Colonic mucosa (tissue), 4 donors: ENCODE measurements at regions not wholly inside any gene's neighbourhood (a gene's known extent, or its start where the extent isn't known, plus 50 kb on each side); places are given as distances from the start of the nearest gene placed in this dataset.

Source experiments
- DNase-seq: peaks from one replicate; pipeline ENCODE4 v3.0.0-alpha.2; 2020
- H3K27ac ChIP-seq: fragments of 200-600 bp; one replicate; pipeline ENCODE4 v1.8.0; 2021
- H3K27me3 ChIP-seq: fragments of 200-600 bp; one replicate; pipeline ENCODE4 v1.8.0; 2021
- H3K36me3 ChIP-seq: fragments of 200-600 bp; one replicate; pipeline ENCODE4 v1.8.0; 2021
- H3K4me1 ChIP-seq: fragments of 200-600 bp; one replicate; pipeline ENCODE4 v1.8.0; 2021; ENCODE audit warnings: mild to moderate bottlenecking
- H3K4me3 ChIP-seq: fragments of 200-600 bp; one replicate; pipeline ENCODE4 v1.8.0; 2021
- H3K9ac ChIP-seq, 2 donors: one replicate each; pipeline ENCODE4 v1.7.0; 2013; ENCODE audit warnings: control low read depth in 2 of 2, low read depth in 2 of 2, low read length in 2 of 2
- H3K9me3 ChIP-seq: fragments of 200-600 bp; one replicate; pipeline ENCODE4 v1.8.0; 2021
- intact Hi-C: fragments of 100-400 bp; cut with DNase I; formaldehyde crosslinking; loops from one replicate; pipeline ENCODE4 v1.14.1; 2022
- TF ChIP-seq, protein P1 (sequence below): fragments of 200-600 bp; IDR thresholded peaks from one replicate; pipeline ENCODE4 v1.8.0; 2022; ENCODE audit warnings: antibody characterized with exemption, mild to moderate bottlenecking
- donor health status: healthy.
- donor health status: DM: no; HTN: no; CAD: no.
- donor health status: DM: no; HTN: no; CAD: no.

DNA sequence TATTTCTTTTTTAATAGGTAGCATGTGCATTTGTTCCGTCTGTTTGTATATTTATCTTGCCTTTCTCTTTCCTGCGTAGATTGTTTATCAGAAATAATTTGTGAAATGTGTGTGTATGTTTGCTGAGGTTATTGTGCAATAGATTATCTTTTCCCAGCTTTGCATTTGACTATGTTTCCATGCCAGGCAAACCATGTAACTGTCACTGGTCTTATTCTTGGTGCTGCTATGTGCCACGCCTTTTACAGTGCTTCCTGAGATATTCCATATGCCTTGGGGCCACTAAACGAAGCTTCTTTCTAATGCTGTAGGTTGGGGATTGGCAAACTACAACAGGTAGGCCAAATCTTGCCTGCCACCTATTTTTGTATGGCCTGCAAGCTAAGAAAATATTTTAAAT, 598.8 kb downstream of the PLPP3 start:
- H3K4me3 ChIP-seq, result no peak overlapping the region
- H3K27ac ChIP-seq, result no peak overlapping the region
- no peak for DNase-seq
- no peaks in the 10 kb centered on the region for H3K4me1 ChIP-seq
- H3K36me3 ChIP-seq, result no peaks in the 10 kb centered on the region
- intact Hi-C loops, result no loop called here
- H3K27me3 ChIP-seq, result no peaks in the 10 kb centered on the region
- no peaks in the 10 kb centered on the region for H3K9me3 ChIP-seq
- H3K9ac ChIP-seq, result no peak overlapping the region
- TF ChIP-seq, protein P1, sequence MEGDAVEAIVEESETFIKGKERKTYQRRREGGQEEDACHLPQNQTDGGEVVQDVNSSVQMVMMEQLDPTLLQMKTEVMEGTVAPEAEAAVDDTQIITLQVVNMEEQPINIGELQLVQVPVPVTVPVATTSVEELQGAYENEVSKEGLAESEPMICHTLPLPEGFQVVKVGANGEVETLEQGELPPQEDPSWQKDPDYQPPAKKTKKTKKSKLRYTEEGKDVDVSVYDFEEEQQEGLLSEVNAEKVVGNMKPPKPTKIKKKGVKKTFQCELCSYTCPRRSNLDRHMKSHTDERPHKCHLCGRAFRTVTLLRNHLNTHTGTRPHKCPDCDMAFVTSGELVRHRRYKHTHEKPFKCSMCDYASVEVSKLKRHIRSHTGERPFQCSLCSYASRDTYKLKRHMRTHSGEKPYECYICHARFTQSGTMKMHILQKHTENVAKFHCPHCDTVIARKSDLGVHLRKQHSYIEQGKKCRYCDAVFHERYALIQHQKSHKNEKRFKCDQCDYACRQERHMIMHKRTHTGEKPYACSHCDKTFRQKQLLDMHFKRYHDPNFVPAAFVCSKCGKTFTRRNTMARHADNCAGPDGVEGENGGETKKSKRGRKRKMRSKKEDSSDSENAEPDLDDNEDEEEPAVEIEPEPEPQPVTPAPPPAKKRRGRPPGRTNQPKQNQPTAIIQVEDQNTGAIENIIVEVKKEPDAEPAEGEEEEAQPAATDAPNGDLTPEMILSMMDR, result no peak

DNA sequence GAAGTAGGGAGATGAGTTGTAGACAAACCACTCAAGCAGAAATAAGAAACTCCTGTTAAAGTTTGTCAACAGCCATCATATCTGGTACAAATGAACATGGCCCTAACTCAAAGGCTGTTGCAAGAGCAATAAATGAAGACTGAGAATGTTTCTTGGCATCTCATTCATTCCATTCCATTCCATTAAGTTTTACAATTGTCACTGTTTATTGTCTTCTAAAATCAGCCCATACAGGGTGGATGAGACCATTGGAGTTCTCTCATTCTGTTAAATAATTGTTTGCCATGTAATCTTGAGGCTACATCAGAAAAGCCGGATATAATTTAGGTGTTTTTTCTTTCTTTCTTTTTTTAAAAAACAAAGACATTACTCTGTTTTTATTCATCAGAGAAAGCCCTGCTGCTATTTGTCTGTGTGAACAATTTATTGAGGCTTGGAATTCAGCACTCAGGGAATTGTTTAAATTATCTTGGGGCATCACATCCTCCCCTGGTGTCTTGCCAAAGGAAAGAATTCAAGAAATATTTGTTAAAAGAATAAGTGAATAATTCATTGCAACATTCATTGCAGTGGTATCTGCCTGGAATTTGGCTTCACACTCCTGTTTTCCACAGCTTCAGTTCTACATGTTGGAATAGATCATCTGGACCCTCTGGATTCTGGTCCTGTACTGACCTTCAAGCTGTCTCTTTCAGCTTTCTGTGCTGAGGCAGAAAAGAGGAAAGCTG, 604.5 kb downstream of the PLPP3 start:
- TF ChIP-seq, protein P1, result no peak
- no peaks in the 10 kb centered on the region for H3K27me3 ChIP-seq
- H3K9ac ChIP-seq, result no peak overlapping the region
- H3K4me1 ChIP-seq, result no peaks in the 10 kb centered on the region
- no peak for DNase-seq
- H3K36me3 ChIP-seq, result no peaks in the 10 kb centered on the region
- no peak overlapping the region for H3K27ac ChIP-seq
- H3K4me3 ChIP-seq, result no peak overlapping the region
- intact Hi-C loops, result no loop called here
- no peaks in the 10 kb centered on the region for H3K9me3 ChIP-seq

DNA sequence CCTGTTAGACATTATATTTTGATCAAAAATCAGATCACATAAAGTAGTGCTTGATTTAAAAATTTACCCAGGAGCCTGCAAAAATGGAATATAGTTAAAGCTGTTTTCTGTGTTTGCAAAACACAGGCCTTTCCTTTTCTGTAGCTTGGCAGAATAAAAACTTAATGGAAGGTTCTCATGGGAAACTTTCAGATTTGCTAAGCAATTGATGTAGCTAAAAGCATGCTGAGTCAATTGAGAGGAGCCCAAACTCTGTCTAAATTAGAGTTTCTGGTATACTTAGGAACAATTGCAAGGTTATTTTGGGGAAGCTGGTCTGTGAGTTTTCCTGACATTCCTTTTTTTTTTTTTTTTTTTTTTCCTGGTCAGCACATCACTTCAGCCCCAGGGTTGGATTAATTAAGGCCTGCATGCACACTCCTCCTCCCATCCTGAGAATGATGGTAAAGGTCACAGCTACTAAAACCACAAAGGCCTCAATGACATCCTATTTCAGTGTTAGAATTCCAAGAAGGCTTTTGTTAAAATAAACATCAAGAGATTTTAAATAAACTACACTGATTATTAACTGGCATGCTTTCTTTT, 608.7 kb downstream of the PLPP3 start:
- Histone ChIP-seq H3K27ac (no peak overlapping the region), H3K27me3 (no peaks in the 10 kb centered on the region), H3K36me3 (no peaks in the 10 kb centered on the region), H3K9me3 (no peaks in the 10 kb centered on the region), H3K4me3 (no peak overlapping the region), H3K4me1 (no peaks in the 10 kb centered on the region), H3K9ac (no peak overlapping the region)
- intact Hi-C loops, result no loop called here
- no peak for DNase-seq
- TF ChIP-seq, protein P1, result no peak

DNA sequence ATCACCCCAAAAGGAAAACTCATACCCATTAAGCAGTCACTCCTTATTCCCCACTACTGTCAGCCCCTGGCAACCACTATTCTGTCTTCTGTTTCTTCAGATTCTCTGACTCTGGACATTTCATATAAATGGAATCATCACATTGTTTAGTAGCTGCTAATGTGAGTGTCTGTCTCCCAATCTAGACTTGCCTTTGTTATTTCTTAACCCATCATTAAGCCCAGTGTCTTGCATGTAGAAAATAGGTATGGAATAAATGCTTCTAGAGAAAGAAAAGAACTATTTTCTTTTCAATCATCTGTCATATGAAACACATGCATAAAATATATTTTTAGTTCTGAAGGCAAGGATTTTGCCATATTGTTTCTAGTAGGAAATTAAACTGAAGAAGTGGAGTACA, 610.0 kb downstream of the PLPP3 start:
- Histone ChIP-seq H3K4me3 (no peak overlapping the region), H3K27me3 (no peaks in the 10 kb centered on the region), H3K9me3 (no peaks in the 10 kb centered on the region), H3K4me1 (no peaks in the 10 kb centered on the region), H3K9ac (no peak overlapping the region), H3K27ac (no peak overlapping the region), H3K36me3 (no peaks in the 10 kb centered on the region)
- TF ChIP-seq, protein P1, result no peak
- no peak for DNase-seq
- intact Hi-C loops, result no loop called here

DNA sequence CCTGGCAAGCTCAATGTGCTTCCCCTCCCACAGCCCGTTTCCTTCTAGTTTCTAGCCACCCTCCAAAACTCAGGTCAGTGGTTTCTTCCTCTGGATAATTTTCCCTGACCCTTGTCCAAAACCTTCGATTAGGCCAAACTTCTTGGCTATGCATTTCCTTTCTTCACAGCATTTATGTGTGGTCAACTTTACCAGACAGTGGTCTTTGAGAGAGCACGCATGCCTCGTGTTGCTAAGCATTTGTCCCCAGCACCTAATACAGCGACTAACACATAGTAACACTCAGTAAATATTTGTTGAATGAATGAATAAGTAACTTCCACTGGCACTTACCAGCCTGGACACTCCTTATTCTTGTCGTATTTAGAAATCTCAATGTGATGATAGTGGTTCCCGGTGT, 610.7 kb downstream of the PLPP3 start:
- DNase-seq, result no peak
- Histone ChIP-seq H3K4me3 (no peak overlapping the region), H3K27ac (no peak overlapping the region), H3K9ac (no peak overlapping the region), H3K9me3 (no peaks in the 10 kb centered on the region), H3K36me3 (no peaks in the 10 kb centered on the region), H3K27me3 (no peaks in the 10 kb centered on the region), H3K4me1 (no peaks in the 10 kb centered on the region)
- TF ChIP-seq, protein P1, result no peak
- intact Hi-C loops, result no loop called here
